Mucosa of gallbladder (tissue), 1 donor: ENCODE measurements at regions not wholly inside any gene's neighbourhood (a gene's known extent, or its start where the extent isn't known, plus 50 kb on each side); places are given as distances from the start of the nearest gene placed in this dataset.
A peak's percentile ranks its signal among the peaks of the same experiment; 100 is the strongest.

Source experiments
- DNase-seq: peaks from one replicate; pipeline ENCODE4 v3.0.0-alpha.2; 2020; ENCODE audit warnings: low spot score
- donor health status: DM: no; HTN: no; CAD: no.

DNA sequence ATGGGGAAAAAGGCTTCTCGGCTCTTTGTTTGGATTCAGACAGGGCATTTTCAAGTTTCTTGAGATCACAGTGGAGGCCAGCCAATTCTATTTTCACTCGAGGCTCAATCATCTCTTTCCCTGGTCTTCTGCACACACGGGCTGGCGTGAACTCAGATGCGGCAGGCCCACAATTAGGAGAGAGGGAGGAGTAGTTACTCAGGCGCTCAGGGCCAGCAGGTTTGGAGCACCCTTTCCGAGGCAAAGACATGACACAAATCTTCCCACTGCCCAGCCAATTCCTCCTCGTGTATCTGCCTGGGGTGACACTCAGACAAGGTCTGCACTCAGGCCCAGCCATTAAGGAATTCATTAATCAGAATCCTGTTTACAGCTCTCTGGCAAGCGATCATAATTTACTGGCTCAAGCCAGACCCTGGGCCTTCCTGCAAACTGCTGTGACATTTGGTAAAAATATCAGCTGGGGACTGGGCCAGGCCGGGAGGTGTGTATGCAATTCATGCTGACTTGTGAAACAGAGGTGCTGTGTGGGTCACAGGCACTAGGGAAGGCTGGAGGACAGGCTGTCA lies 68.1 kb upstream of the TLE3 start:
- DNase-seq = peak; percentile 38

DNA sequence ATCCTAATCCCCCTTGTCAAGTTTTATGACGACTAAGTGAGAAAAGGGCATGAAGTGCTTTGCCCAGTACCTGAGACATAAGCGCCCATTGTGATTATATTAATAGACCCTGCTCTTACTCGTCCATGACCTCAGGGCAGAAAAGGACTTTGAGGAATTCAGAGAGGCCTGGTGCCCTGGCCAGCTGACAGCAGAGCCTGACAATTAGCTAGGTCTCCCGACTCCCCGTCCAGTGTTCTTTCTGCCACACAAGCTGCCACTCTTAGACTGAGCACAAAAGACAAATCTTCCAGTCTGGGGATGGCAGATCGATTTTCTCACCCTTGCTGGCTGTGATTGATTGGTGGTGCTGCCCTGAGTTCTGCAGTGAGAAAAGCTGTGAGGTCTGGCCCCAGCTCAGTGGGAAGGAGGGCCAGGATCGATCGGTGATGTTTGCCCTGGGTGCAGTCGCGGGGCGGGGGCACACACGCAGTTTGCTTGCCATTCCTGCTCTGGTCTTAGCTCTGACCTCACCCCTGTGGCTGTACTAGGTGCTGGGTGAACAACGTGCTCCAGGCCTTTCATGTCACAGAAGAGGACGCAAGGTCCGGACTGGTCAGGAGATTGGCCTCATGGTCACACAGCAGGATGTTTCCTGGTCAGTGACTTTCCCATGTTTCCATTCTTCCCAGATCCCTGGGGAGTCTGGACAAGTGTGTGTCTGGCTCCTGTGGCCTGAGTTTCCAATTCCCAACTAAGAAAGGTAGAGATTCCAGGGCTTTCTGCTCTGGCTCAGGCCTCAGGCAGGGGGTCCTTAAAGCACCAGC lies 67.4 kb upstream of the TLE3 start:
- peak; percentile 67 for DNase-seq

GRCh38 chr15:70164156-70164900 lies 66.6 kb upstream of the TLE3 start:
- no peak for DNase-seq

- no peak for DNase-seq
These were observed 63.3 kb upstream of the TLE3 start for GRCh38 chr15:70160803-70161565.

GRCh38 chr15:70160267-70160666 lies 62.5 kb upstream of the TLE3 start:
- no peak for DNase-seq

DNA sequence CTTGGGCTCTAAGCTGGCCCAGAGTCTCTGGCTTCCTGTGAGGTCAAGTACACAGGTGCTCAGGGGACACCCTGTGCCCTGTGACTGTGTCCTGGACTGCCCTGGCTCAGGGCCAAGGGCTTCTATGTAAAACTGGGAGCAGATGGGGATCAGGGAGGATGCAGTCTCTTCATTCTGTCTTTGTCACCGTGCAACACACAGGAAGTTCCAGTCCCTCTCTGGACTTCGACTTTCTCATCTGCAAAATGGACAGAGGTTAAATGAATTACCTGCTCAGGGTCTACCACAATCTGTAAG lies 61.9 kb upstream of the TLE3 start:
- DNase-seq = no peak

- no peak for DNase-seq
These were observed 61.4 kb upstream of the TLE3 start for GRCh38 chr15:70159001-70159712.

DNA sequence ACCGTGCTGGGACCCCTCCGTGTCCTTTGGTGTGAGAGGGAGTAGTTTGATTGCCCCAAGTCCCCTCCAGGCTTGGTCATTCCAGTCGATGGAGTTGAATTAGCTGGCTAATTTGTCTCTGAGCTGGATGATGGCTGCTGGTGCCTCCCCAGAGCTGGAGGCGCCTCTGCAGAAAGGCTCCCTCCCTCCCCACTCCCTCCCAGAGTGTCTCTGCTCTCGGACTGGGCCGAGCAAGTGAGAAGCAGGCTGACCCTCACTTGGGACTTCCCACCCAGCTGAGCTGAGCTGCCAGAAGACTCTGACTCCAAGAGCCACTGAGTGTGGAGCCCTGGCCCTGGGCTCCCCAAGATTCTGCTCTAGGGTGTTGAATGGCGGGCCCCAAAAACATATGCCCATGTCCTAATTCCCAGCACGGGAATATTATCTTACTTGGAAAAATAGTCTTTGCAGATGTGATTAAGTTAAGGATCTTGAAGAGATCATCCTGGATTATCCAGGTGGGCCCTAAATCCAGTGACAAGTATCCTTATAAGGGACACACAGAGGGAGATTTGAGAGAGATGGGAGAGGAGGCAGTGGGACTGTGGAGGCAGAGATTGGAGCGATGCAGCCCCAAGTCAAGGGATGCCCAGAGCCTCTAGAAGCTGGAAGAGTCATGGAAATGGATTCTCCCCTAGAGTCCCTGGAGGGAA lies 60.7 kb upstream of the TLE3 start:
- DNase-seq = no peak

GRCh38 chr15:70156671-70157271 lies 59.1 kb upstream of the TLE3 start:
- no peak for DNase-seq

DNA sequence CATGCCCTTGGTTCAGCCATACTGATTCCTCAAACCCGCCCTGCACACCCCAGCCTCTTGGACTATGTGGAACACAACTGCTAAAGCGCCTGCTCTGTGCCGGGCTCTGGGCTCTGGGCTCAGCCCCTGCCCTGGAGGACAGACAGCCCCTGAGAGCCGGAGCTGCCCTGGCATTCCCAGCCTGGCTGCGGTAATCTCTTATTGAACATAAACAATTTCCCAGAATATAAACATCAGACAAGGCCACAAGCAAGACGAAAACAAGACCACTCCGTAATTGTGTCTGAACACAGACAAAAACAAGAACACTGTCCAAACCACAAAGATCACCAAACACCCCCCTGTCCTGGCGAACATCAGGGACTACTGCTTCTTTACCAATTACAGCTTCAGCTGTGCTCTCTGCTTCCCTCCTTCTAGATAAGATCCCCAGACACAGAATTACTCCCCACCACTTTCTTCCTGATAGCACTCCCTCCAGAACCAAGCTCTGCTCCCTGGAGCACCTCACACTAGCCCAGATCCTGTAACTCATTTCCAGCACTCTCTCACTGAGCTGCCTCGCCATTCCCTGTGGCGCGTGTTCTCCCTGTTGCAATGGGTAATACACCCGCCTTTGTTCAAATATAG lies 57.1 kb upstream of the TLE3 start:
- DNase-seq = peak; percentile 66

DNA sequence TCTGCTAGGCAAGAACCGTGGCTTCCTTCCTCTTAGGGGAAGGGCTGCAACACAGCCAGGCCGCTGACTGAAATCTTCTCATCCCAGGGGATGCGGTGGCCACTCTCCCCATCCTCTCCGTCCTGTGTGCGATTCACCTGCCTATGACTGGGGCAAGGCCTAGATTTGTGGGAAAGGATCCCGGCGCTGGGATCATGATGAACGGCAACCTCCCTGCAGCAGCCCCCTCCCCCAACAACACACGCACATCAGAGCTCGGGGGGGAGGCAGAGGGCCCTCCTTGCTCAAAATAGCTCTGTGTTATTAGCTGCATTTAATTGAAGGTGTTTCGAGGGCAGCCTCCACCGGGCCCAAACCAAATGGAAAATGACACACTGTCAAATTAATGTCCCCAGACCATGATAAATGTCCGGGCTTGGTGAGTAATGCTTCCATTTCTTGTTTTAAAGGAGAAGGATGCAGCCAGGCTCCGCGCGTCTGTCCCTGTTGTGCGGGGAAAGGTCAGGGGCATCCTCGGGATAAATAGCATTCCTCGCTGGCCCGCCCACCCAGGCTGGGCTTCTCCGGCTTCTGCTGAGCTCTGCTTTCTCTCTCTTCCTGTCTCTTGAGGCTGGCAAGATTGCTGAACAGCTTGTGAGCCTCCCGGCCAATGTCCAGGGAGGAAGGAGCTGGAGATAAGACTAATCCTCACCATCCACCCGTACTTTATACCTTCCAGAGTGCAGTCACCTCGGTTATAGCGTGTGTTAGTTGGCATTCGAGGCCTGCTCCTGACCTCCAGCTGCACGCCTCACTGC lies 56.4 kb upstream of the TLE3 start:
- DNase-seq = peak; percentile 79

DNA sequence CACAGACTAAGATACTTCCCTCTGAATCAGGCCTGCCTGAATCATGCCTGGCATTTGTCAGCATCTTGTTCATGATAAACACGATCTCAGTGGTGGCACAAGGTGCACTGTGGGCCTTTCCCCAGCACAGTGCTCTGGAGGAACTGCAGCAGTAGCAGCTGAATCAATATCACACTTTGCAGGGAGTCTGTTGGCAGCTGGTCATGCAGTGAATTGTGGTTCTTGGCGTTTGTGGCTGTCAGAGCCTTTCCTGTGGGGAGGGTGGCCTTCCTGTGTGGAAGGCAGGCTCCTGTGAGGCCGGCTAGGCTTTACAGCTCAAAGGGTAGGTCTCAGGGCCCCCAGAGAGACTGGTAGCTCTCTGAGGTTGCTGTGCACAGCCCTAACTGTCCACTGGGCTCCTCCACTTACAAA lies 54.4 kb upstream of the TLE3 start:
- peak; percentile 63 for DNase-seq

- no peak for DNase-seq
These were observed 53.7 kb upstream of the TLE3 start for GRCh38 chr15:70151462-70151861.

DNA sequence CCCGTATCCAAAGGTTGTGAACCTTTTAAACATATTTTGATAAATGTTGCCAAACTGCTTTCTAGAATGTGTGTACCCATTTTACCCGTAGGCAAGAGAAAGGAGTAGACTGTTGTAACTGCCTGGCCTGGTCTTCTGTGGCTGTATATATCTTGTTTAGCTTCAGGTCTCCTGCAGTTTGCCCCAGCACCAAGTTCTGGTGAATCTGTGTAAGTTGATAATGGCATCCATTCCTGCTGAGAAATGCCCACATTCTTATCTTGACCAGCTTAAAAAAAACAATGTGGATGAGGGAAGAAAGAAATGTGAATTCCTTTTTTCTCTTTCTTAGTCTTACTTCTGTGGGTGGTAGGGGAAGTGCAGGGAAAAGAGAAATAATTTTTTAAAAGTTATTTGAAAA lies 53.3 kb upstream of the TLE3 start:
- no peak for DNase-seq

DNA sequence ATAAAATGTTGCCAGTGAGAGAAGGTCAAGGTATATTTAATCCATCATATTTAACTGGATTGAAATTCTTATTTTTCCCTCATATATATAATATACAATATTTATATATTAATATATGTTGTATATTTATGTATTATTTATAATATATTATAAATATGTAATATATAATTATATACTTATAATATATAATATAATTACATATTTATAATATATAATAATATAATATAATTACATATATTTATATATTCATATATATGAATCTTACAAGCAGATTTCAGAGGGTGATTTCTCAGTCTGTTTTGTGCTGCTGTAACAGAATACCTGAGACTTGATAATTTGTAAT lies 52.7 kb upstream of the TLE3 start:
- DNase-seq = no peak

DNA sequence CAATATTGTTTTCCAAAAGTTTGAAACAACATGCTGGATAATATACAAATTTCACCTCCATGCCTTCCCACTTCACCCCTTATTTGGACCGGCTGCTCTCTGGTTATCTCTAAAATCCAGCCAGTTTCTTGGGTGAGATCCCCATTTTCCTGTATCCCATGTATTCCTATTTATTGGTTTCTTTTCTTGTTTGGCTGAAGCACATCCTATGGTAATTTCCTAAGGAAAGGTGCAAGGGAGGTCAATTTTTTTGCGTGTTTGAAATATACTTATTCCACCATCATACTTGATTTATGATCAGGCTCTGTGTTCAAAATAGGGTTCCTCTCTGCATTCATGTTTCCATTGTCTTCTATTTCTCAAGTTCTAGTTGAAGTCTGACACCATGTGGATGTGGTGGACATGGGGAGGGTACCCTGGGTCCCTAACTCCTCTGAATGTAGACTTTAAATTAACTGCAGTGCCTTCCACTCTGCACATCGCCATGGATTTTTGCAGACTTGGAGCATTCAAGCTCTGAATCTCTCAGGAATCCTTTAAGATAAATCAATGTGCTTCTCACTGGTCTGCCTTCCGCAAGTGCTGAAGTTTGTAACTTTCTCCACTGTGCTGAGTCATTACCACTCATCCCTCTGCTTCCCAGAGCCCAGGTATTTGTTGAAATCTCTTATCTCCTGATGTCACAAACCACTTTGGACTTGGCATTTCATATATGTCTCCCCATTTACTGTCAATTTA lies 52.1 kb upstream of the TLE3 start:
- no peak for DNase-seq

DNA sequence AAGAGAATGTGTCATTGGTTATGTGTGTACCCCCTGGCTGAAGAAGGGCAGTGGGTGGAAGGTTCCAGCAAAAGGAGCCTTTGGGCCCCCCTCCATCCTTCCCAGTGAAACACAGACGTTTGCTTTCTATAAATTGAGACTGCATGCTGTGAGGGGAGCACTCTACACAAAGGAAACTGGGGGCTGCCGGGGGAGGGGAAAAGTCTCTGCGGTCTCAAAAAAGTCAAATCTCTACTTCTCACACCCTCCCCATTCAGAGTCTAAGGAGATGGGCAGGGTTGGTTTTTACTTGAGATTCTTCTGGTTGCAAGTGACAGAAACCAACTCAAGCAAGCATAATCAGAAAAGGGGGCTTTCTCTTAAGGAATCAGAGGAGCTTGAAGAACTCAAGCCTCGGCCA lies 50.1 kb upstream of the TLE3 start:
- no peak for DNase-seq
